DMS 273 (cell line): ENCODE measurements at regions not wholly inside any gene's neighbourhood (a gene's known extent, or its start where the extent isn't known, plus 50 kb on each side); places are given as distances from the start of the nearest gene placed in this dataset.
"Not testable (repeated sequence)": the region's sequence is repeated elsewhere in the genome, so short reads cannot be mapped to it uniquely, and the experiment has no call there.

ENCODE experiments used
- DNase-seq: peaks from one replicate; lab custom pipeline; 2025; ENCODE audit not compliant: unreplicated experiment; lab: John Stamatoyannopoulos, UW

DNA sequence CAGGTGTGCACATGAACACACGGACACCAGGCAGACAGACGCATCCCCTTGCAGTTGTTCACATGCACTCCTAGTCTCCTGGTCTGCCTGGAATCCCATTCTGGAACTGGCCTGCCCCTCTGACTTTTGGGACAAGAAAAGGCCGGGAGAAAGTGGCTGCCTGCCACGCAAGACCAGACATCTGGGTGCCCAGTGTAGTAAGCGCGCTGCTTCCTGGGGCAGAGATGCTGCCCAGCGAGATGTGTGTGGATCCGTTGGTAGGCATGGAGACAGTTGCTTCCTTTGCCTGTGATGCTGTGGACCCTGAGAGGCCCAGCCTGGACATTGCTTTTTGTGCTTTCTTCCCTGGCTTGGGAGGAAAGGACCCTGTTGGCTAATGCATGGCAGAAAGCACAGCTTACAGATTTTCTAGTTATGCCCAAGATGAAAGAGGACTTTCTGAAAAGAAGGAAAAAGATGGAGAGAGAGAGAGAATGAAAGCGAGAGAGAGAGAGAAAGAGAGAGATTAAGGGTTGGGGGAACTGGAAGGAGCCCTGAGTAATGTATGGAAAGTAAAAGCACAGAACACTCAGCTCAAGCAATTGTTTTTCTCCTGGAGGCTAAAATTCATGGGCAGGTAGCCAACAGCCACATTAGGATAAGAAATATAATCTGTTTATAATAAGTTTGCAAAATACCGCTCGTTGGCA is 235.3 kb downstream of the BCL2L11 start:
- DNase-seq = not testable (repeated sequence)

GRCh38 chr2:111356512-111357031 is 235.9 kb downstream of the BCL2L11 start:
- DNase-seq = not testable (repeated sequence)

DNA sequence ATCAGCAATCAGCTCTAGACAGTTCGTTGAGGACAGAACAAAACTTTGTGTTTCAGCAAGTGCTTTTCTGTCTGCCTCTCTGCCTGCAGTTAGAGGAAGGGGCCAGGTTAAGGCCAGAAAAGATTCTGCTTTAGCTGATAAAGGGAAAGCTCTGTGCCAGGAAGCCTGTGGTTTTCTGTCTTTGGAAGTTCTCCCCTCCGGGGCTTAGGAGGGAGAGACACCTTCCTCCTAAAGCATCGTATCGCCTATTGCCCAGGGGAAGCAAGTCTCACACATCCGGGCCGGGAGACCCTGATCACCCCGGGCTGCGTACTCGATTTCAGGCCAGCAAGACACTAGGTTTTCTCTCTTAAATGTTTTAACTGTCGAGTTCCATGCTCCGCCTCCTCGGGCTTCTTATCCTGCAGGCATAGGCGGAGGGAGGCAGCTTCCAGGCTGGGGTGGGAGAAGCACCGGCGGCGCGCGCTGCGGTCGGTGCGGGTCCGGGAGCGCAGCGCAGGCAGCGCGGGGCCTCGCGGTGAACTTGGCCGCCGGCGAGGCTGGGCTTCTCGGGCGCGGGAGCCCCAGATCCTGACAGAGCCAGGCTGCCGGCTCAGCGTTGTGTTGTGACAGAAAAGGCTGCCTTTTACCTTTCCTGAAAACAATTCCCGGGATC is 245.4 kb downstream of the BCL2L11 start:
- not testable (repeated sequence) for DNase-seq

GRCh38 chr2:111366641-111367029 is 245.9 kb downstream of the BCL2L11 start:
- DNase-seq = not testable (repeated sequence)

- DNase-seq = not testable (repeated sequence)
Observed at GRCh38 chr2:111367080-111367479, 246.4 kb downstream of the BCL2L11 start.

- DNase-seq = not testable (repeated sequence)
Observed at GRCh38 chr2:111367871-111368270, 247.2 kb downstream of the BCL2L11 start.

DNA sequence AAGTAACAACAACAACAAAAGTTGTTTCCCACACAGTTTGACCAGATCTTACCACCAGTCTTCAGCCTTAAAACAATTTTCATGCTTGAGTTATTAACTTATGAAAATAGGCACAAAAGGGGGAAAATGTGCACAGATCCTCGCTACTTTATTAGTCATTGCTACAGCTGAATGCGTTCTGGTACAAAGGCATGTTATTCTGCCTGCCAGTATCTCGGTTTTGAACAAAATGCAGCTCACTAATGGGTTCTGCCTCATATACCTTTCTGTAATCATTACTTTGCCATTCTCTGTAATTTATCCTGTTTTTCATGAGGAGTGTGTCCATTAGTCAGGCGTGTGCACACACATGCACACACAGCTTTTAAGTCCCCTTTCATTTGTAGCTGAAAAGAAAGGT is 247.6 kb downstream of the BCL2L11 start:
- not testable (repeated sequence) for DNase-seq

DNA sequence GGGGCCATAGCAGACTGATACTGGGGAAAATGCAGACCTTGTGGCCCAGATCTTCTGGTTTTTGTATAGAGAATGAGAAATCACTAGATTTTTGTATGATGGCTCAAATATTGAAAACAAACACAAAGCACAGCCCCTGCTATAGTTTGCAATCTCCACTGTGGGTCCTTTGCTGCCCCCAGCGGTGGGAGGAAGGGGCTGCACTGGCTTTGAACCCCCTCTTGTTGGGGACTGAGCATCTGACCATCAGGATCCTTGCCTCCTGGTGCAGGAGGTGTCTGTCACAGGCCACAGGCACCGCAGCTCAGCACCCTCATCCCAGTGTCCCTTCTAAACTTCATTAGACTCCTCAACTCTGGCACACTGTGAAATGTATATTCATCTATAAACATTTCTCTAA is 252.3 kb downstream of the BCL2L11 start:
- not testable (repeated sequence) for DNase-seq

DNA sequence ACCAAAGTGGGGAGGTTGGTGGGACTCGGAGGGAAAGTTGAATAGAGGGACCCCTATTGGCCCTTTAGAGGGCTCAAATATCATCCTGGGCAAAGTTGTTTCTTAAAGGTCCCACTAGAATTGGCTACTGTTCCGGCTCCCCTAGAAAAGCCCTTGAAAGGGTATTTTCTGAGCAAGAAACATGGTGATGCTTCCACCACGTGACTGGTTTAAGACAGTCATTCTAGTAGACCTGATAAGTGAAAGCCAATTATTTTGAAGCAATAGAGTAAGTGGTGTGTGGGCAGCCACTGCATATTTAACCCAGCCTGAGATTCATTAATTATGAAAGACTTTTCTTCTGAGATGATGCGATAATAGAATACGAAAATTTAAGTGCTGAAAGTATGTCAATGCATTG is 253.3 kb downstream of the BCL2L11 start:
- DNase-seq = not testable (repeated sequence)

- DNase-seq = not testable (repeated sequence)
Observed at GRCh38 chr2:111374734-111375133, 254.0 kb downstream of the BCL2L11 start.

GRCh38 chr2:111375320-111375883 is 254.7 kb downstream of the BCL2L11 start:
- DNase-seq = not testable (repeated sequence)

GRCh38 chr2:111376272-111376970 is 255.7 kb downstream of the BCL2L11 start:
- not testable (repeated sequence) for DNase-seq

- not testable (repeated sequence) for DNase-seq
Observed at GRCh38 chr2:111376971-111377352, 256.2 kb downstream of the BCL2L11 start.

DNA sequence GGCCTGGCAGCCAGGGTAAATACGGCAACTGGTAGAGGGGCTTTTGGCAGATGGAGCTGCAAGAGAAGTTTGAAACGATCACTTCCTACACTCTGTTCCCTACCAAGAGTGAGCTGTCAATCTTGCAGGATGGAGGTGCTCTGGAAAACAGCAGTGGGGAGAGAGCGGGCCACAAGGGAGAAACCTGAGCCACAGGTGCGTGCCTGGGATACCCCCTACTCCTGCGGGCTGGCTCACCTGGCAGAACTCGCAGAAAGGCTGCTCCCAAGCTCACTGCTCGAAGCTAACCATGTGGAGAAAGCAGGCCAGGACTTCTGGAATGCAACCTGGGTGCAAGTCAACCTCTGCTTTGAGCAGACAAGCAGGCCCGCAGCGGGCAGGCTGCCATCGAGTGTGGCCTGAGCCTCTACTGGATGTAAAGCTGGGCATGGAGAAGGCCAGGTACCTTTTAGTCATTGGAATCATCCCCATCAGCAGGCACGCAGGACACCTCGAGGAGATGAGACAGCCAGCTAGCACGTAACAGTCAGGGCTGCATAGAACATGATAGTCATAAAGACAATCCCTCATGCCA is 256.8 kb downstream of the BCL2L11 start:
- DNase-seq = not testable (repeated sequence)

GRCh38 chr2:111378348-111378747 is 257.6 kb downstream of the BCL2L11 start:
- not testable (repeated sequence) for DNase-seq

DNA sequence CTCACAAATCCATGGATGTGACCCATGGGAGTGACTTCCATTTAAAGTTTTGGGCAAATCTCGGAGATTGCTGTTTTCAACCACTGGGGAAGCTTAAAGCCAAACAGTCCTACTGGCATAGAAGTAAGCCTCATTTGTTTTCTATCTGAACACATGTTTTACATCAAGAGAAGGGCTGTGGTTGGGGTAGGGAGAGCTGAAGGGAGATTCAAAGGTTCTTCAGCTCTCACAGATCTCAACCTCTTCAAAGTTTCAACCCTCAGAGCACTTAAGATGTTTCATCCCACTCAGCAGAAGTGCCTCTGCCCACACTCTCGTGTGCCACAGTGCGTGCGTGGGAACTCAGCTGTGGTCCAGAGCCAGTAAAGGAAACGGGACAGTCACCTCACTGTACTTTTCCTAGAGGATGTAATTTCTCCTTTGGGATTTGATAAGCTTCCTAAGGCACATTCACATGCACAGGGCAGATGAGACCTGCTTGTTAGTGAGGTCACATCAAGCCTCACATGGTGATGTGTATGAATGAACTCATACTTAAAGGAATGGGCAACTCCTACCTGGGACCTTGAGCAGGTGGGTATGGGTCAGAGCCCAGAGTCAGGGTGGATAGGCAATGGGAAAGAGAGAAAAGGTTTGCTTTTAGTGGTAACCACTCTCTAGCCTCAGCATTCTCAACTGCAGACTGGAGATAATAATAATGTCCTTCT is 260.2 kb downstream of the BCL2L11 start:
- DNase-seq = not testable (repeated sequence)

DNA sequence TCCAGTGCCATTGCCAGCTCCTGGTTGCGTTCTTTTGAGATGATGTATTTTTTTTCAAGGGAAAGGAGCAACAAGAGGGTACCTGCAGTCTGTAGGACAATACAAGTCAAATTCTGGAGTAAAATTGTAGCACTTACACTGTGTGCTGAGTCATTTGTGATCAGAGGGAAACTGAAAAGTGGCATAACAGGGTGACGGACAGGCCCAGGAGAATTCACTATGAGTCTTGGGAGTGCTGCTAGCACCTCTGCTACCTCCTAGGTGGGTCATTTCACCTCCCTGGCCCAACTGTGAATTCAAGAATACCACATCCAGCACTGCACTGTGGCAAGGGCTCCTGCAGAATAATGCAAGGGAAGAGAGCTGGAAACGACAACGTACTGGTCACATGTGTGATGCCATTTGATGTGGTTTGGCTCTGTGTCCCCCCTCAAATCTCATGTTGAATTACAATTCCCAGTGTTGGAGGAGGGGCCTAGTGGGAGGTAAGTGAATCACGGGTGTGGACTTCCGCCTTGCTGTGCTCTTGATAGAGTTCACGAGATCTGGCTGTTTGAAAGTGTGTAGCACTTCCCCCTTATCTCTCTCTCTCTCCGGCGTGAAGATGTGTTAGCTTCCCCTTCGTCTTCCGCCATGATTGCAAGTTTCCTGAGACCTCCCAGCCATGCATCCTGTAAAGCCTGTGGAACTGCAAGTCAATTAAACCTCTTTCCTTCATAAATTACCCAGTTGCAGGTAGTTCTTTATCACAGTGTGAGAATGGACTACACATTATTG is 261.0 kb downstream of the BCL2L11 start:
- DNase-seq = not testable (repeated sequence)

DNA sequence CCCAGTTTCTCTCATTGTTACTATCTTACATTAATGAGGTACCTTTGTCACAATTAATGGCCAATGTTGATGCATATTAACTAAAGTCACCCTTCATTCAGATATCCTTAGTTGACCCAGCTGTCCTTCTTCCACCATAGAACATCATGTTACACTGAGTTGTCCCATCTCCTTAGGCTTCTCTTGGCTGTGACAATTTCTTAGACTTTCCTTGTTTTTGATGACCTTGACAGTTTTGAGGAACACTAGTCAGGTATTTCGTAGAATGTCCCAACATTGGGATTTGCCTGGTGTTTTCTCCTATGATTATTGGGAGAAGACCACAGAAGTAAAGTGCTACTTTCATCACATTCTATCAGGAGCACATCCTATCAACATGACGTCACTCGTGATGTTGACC is 261.8 kb downstream of the BCL2L11 start:
- not testable (repeated sequence) for DNase-seq

DNA sequence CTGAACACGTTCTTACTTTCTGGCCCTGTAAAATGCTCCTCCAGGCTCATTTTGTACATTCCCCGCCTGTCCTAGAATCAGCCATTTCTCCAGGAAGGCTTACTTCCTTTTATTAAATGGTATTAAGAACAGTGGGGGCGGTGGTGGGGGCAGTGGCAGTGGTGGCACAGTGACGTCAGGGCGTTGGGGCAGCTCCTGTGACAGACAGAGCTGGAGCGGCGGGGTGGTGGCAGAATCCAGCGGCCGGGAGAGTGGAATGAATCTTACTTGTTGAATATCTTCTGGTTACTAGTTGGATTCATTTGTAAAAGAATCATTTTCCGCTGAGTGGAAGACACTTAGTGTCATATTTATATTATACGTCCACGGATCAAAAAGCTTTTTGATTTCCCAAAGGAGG is 262.6 kb downstream of the BCL2L11 start:
- DNase-seq = not testable (repeated sequence)
